SK-N-MC (cell line): ENCODE measurements at regions not wholly inside any gene's neighbourhood (a gene's known extent, or its start where the extent isn't known, plus 50 kb on each side); places are given as distances from the start of the nearest gene placed in this dataset.
"Not testable (repeated sequence)": the region's sequence is repeated elsewhere in the genome, so short reads cannot be mapped to it uniquely, and the experiment has no call there.

ENCODE experiments used
- DNase-seq: peaks from one replicate; pipeline ENCODE4 v3.0.0-alpha.2; 2011; ENCODE audit warnings: low read depth, low spot score
- H3K27ac ChIP-seq: fragments of 200-600 bp; sonication (generic); 2 replicates; pipeline ENCODE4 v1.5.1; 2016; ENCODE audit warnings: mixed run types
- H3K36me3 ChIP-seq: fragments of 200-600 bp; sonication (generic); 2 replicates; pipeline ENCODE4 v1.6.1; 2017; ENCODE audit warnings: antibody characterized with exemption, low read length, mixed read lengths; ENCODE audit not compliant: insufficient read depth
- H3K4me3 ChIP-seq: fragments of 200-600 bp; sonication (generic); 2 replicates; pipeline ENCODE4 v1.5.1; 2016
- H3K9ac ChIP-seq: fragments of 200-600 bp; sonication (generic); 2 replicates; pipeline ENCODE4 v1.8.0; 2017; ENCODE audit warnings: mixed run types, mixed read lengths; ENCODE audit not compliant: insufficient read length
- H3K9me3 ChIP-seq: fragments of 200-600 bp; sonication (generic); 2 replicates; pipeline ENCODE4 v1.6.1; 2017; ENCODE audit warnings: low read depth, mild to moderate bottlenecking, antibody characterized with exemption, low read length, moderate library complexity, mixed read lengths
- EZH2 ChIP-seq: fragments of 200-600 bp; sonication (generic); IDR thresholded peaks from one replicate; pipeline ENCODE4 v1.6.1; 2017; ENCODE audit warnings: antibody characterized with exemption
- FOXP2 ChIP-seq: optimal IDR thresholded peaks from 2 replicates; pipeline ENCODE3; 2011; ENCODE audit warnings: mild to moderate bottlenecking, moderate library complexity; ENCODE audit not compliant: insufficient read depth; ENCODE audit errors: extremely low read length, control extremely low read depth
- POLR2AphosphoS5 ChIP-seq: IDR thresholded peaks from 2 replicates; pipeline ENCODE4 v1.6.1; 2012; ENCODE audit warnings: mild to moderate bottlenecking, low read depth, low read length, borderline replicate concordance

- TF ChIP-seq FOXP2 (no peak), EZH2 (no peak), POLR2AphosphoS5 (no peak)
- DNase-seq: no peak
- Histone ChIP-seq H3K36me3 (no peaks in the 10 kb centered on the region), H3K4me3 (no peak overlapping the region), H3K9me3 (no peaks in the 10 kb centered on the region), H3K27ac (no peak overlapping the region), H3K9ac (no peak overlapping the region)
These were observed 101.4 kb upstream of the FAT1 start for GRCh38 chr4:186825069-186825468.

- DNase-seq: no peak
- no peak overlapping the region for H3K9ac ChIP-seq
- H3K9me3 ChIP-seq: no peaks in the 10 kb centered on the region
- no peaks in the 10 kb centered on the region for H3K36me3 ChIP-seq
- H3K4me3 ChIP-seq: no peak overlapping the region
- no peak for TF ChIP-seq EZH2
- no peak for TF ChIP-seq POLR2AphosphoS5
- TF ChIP-seq FOXP2: no peak
- H3K27ac ChIP-seq: no peak overlapping the region
These were observed 102.3 kb upstream of the FAT1 start for GRCh38 chr4:186826006-186826405.

- TF ChIP-seq EZH2: no peak
- no peak for TF ChIP-seq POLR2AphosphoS5
- TF ChIP-seq FOXP2: no peak
- H3K27ac ChIP-seq: no peak overlapping the region
- H3K4me3 ChIP-seq: no peak overlapping the region
- no peak for DNase-seq
- no peak overlapping the region for H3K9ac ChIP-seq
- H3K36me3 ChIP-seq: no peaks in the 10 kb centered on the region
- H3K9me3 ChIP-seq: no peaks in the 10 kb centered on the region
These were observed 103.3 kb upstream of the FAT1 start for GRCh38 chr4:186826846-186827533.

- H3K9ac ChIP-seq: no peak overlapping the region
- no peak overlapping the region for H3K27ac ChIP-seq
- no peaks in the 10 kb centered on the region for H3K36me3 ChIP-seq
- no peak for DNase-seq
- H3K9me3 ChIP-seq: no peaks in the 10 kb centered on the region
- no peak overlapping the region for H3K4me3 ChIP-seq
- TF ChIP-seq POLR2AphosphoS5 (no peak), FOXP2 (no peak), EZH2 (no peak)
These were observed 103.9 kb upstream of the FAT1 start for GRCh38 chr4:186827534-186827897.

- TF ChIP-seq EZH2 (no peak), POLR2AphosphoS5 (no peak), FOXP2 (no peak)
These were observed 105.4 kb upstream of the FAT1 start for GRCh38 chr4:186829097-186829496.

GRCh38 chr4:186829740-186830449 lies 106.2 kb upstream of the FAT1 start:
- H3K27ac ChIP-seq: no peak overlapping the region
- H3K9ac ChIP-seq: no peak overlapping the region
- TF ChIP-seq FOXP2 (no peak), EZH2 (no peak), POLR2AphosphoS5 (no peak)
- no peak overlapping the region for H3K4me3 ChIP-seq
- no peaks in the 10 kb centered on the region for H3K36me3 ChIP-seq
- DNase-seq: no peak
- no peaks in the 10 kb centered on the region for H3K9me3 ChIP-seq

More at GRCh38 chr4:186829097-186829496, 105.4 kb upstream of the FAT1 start:
- H3K4me3 ChIP-seq: no peak overlapping the region
- no peaks in the 10 kb centered on the region for H3K36me3 ChIP-seq
- no peak overlapping the region for H3K9ac ChIP-seq
- H3K27ac ChIP-seq: no peak overlapping the region
- no peaks in the 10 kb centered on the region for H3K9me3 ChIP-seq
- DNase-seq: no peak

- DNase-seq: no peak
- no peaks in the 10 kb centered on the region for H3K9me3 ChIP-seq
- no peak overlapping the region for H3K27ac ChIP-seq
- no peak overlapping the region for H3K9ac ChIP-seq
- H3K4me3 ChIP-seq: no peak overlapping the region
- TF ChIP-seq POLR2AphosphoS5 (no peak), EZH2 (no peak), FOXP2 (no peak)
- H3K36me3 ChIP-seq: no peaks in the 10 kb centered on the region
These were observed 107.9 kb upstream of the FAT1 start for GRCh38 chr4:186831574-186831973.

GRCh38 chr4:186832906-186833305 lies 109.2 kb upstream of the FAT1 start:
- Histone ChIP-seq H3K27ac (no peak overlapping the region), H3K9me3 (no peaks in the 10 kb centered on the region), H3K9ac (no peak overlapping the region), H3K4me3 (no peak overlapping the region), H3K36me3 (no peaks in the 10 kb centered on the region)
- TF ChIP-seq EZH2 (no peak), POLR2AphosphoS5 (no peak), FOXP2 (no peak)
- DNase-seq: no peak

GRCh38 chr4:186837463-186837862 lies 113.8 kb upstream of the FAT1 start:
- not testable (repeated sequence) for H3K36me3 ChIP-seq, H3K27ac ChIP-seq, DNase-seq, H3K4me3 ChIP-seq, H3K9ac ChIP-seq, H3K9me3 ChIP-seq
